Stimulated activated CD8-positive, alpha-beta memory T cell treated with anti-CD3 and anti-CD28 coated beads, Interleukin-15, amount 100 ng/mL, for 24 hours (primary cell): ENCODE measurements at regions not wholly inside any gene's neighbourhood (a gene's known extent, or its start where the extent isn't known, plus 50 kb on each side); places are given as distances from the start of the nearest gene placed in this dataset.

Source experiments
- DNase-seq: peaks from one replicate; pipeline ENCODE4 v3.0.0-alpha.2; 2020; ENCODE audit warnings: low read depth

DNA sequence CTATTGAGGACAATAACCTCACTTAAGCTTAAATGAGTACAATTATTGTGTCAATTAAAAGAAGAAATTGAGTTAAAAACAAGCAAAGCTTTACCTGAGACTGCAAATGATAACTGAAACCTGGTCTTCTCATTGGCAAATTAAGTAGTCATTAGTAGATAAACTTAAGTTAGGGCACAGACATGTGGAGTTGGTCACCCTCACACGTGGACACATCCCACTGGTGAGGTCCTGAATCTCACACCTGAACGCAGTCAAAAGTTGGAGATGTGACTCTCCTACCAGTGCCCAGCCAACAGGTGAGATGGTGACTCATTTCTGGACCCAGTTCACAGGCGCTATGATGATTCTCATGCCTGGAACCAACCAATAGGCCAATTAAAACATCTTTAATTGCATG is 311.6 kb downstream of the FOXL1 start:
- DNase-seq: no peak

DNA sequence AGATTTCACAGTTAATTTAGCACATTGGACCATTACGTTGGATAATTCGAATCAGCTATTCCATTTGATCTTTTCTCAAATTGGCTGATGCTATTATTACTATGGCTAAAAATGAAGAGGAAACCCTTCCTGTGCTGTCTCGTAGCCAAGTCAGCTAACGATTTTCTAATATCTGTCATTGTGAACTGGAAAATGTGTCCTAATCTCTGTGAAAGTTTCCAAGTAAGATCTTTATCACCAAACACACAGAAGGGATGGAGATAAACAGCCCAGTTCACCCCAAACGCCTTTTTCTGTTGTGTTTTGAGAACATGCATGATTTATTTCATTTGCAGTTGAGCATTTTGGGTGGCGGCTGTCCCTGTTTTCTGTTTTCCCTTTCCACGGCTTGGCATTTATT is 312.8 kb downstream of the FOXL1 start:
- no peak for DNase-seq

DNA sequence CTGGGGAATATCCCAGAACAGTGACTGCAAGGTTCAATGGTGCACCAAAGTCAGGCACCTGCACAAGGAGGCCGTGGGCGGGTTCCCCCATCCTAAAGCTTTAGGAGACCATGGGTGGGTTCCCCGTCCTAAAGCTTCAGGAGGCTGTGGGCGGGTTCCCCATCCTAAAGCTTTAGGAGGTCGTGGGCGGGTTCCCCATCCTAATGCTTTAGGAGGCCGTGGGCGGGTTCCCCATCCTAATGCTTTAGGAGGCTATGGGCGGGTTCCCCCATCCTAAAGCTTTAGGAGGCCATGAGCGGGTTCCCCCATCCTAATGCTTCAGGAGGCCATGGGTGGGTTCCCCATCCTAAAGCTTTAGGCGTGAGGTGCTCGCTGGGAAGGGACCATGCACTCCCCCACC is 313.3 kb downstream of the FOXL1 start:
- no peak for DNase-seq

DNA sequence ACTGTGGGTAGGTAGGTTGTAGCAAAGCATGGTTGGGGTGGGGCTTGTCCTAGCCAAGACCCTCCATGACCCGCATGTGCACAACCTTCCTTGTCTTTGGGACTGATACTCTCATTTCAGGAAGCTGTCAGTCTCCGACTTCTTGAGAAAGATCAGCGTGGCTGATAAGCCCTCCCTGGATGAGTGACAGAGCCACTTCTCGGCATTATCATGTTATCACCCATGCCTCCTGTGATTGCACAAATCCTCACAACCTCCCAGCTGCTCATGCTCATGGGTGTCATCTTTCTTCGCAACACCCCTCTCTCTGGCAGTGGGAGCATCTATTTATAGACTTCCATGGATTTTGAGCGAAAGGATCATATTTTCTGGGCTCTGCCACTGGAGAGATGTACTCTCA is 314.2 kb downstream of the FOXL1 start:
- DNase-seq: no peak

DNA sequence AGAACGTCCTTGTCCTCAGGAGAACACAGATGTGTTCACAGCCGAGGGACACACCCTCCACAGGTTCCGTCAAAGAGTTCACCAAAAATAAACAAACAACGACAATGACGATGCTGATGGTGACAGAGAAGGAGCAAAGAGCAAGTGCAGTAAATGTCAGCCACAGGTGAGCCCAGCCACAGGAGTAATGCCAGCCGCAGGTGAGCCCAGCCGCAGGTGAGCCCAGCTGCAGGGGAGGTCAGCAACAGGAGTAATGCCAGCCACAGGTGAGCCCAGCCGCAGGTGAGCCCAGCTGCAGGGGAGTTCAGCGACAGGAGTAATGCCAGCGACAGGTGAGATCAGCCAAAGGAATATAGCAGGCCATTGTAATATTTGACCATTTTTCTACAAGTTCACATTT is 315.2 kb downstream of the FOXL1 start:
- DNase-seq: no peak

DNA sequence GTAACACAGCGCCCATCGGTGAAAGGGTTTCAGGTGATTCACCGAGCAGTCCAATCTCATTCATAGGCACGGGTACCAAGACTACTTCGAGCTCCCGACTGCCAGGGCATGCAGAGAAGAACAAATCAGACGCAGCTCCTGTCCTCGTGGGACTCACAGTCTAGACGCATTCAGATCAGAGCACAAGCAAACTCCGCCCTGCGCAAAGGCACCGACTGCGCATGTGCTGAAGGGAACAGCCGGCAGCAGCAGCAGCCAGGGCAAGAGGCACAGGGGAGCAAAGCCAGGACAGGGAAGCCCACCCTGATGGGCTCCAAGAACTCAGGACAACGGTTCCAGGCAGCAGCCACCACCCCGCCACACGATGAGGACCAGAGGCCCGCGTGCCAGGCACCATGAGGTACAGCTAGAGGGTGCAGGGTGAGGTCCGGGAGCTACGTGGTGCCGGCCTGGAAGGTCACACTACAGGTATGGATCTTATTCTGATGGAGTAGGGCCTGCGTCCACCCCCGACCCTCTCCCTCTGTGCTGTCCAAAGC is 315.7 kb downstream of the FOXL1 start:
- DNase-seq: no peak

DNA sequence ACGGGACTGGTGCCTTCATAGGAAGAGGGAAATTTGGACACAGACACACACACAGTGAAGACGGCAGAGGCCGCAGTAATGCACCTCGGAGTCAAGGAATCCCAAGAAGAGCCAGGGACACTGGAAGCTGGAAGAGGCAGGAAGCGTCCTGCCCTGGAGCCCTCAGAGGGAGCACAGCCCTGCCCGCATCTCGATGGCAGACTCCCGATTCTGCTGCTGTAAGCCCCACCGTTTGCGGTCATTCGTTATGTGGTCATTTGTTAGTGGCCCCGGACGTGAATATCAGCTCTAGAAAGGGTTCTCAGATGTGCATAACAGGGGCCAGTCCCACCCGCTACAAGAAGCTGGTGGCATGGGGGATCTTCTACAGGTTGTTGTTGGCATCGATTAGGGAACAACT is 316.6 kb downstream of the FOXL1 start:
- no peak for DNase-seq

DNA sequence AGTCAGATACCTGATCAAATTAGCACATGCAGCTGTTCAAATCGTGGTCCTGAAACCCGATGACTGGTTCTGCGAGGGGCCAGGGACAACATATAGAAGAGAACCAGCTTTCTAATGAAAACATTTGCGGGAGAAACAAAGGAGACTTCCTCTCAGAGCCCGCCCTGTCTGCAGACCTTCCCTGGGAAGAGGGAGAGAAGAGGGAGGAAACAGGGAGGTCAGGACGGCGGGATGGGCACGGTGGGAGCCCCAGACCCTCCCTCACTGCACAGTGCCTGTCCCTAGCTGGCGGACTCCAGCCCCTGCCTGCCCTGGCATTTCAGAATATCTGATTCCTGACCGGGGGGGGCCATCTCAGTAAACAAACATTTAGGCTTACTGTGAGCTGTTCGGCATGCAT is 317.3 kb downstream of the FOXL1 start:
- no peak for DNase-seq

DNA sequence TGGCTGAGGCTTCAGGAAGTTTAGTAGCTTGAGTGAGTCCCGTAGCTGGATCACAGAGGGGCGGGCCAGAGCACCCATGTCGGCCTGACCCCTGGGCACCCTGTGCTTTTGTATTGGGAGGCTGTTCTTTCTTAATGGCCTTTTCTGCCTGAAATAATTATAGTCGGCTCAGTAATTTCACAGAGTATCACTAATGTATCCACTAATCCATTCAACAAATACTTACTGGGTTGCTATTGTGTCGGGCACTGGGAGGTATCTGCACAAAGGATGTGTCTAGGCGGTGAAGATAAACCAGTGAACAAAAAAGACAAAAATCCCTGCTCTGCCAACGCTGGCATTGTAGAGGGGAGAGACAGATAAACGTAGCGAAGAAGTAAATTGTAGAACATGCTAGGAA is 318.6 kb downstream of the FOXL1 start:
- DNase-seq: no peak

DNA sequence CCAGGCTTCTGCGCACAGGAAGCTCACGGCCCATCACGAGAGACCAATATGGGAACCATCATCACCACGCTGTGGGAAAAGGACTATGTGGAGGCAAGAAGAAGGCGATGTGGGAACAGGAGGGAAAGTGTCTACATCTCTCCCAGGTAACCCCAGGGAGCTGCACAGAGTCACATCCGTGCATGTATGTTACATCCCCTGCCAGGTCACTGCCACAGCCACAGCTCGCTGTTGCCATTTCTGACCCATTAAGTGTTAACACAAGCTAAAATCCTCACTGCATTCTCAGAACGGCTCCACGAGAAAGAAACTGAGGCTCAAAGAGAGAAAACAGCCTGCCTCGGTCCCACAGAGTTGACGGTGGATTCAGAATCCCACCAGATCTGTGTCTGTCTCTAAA is 319.1 kb downstream of the FOXL1 start:
- DNase-seq: no peak

DNA sequence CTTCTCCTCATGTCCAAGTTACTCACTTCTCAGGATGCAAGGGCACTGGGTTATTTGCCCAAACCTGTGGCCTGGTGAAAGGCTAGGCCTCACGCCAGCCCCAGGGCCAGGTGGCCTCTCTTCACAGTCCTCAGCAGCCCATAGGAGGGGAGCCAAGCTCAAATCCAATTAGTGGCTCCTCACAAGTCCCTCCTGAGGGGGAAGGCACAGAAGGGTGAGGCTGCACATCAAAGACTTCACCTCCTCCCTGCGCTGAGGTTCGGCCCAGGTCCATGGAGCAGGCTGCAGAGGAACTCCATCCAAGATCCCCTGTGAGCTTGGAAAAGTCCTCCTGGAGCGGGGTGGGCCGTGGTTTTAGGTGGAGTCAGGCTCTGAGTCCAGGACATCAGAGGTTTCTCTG is 320.0 kb downstream of the FOXL1 start:
- no peak for DNase-seq

DNA sequence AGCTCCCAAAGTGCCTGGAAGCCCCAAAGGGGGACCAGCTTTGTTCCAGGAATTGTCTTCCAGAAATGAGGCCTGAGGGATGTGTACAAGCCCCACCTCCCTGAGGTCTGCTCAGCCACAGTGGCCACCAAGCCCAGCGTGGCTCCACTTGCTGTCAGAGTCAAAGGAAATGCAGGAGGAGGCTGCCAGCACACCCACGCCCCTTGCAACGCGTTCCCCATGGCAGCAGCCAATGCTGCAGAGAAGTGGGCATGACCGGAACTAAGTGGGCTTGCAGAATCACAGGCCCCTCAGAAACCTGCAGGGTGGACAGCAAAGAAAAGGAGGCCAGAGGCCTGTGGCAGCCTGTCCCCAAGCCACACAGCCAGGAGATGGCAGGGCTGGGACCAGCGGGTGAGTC is 320.8 kb downstream of the FOXL1 start:
- DNase-seq: no peak

DNA sequence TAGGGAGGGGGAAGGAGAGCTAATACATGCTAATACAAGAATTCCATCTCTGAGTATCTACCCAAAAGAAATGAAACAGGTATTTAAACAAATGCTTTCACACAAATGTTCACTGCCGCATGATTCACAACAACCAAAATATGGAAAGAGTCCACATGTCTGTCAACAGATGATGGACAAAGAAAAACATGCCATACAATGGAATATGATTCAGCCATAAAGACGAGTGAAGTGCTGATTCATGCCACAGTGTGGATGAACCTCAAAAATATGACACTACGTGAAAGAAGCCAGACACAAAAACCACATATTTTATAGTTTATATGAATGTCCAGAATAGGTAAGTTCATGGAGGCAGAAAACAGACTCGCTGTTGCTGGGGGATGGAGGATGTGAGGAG is 321.4 kb downstream of the FOXL1 start:
- no peak for DNase-seq

DNA sequence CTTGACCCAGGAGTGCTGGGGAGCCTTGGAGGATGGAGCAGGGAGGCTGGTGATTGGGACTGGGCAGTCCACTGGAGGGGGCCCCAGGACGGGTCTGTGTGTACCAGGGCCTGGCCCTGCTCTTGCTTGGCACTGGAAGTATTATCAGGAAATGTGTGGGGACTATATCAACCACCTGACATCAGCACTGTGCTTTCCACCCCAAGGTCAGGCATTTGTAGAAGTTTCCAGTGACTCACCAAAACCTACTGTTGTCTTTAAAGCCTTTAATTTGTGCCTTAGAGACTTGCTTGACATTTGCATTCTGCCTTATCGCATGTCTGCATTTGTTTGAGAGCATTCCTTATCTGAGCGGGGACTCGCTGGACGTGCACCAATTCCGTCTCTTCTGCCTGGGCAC is 323.1 kb downstream of the FOXL1 start:
- DNase-seq: no peak

DNA sequence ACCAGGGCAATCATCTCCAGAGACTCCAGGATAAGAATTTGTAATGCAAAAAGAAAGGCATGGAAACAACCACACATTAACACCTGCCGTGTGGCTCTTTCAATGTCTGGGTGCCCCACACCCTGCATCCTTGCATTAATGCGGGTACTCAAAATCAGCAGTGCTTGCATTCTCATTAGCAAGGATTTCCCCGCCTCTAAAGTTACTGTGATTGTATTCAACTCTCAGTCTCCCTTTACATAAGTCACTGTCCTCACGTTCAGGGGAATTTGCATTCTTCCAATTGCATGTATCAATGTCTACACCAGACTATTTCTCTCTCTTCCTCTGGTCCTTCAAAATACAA is 324.3 kb downstream of the FOXL1 start:
- no peak for DNase-seq

DNA sequence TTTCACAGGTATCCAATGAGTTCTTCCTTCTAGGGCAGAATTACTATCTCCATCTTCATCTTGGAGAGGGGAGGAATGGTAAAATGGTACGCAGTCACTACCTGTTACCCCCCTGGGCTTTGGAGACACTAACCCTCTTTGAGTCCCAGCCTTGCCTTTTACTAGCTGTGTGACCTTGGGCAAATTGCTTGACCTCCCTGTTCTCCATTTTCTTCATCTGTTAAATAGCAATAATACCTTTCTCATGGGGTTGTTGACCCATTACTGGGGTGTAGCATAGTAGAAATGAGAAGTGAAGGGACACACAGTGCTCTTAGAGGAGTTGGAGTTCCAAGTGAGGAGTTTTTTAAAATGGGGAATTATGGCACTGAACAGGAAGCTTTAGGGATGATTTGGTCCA is 324.7 kb downstream of the FOXL1 start:
- DNase-seq: no peak

DNA sequence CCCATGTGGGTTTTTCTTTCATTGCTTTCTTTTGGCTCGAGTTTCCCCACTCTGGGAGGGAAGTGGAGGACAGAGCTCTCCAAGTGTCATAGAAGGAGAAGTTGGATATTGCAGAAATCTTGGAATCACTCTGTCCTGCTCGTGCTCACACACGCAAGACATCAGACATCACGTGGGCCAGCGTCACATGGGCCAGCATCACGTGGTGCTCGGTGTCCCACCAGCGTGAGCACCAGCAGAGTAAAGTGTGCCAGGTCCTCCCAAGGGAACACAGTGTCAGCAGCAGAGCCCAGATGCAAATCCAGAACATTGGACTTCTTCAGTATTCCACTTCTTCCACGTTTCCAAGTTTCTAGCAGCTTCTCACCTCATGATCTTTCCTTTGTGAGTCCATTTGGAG is 327.0 kb downstream of the FOXL1 start:
- DNase-seq: no peak

DNA sequence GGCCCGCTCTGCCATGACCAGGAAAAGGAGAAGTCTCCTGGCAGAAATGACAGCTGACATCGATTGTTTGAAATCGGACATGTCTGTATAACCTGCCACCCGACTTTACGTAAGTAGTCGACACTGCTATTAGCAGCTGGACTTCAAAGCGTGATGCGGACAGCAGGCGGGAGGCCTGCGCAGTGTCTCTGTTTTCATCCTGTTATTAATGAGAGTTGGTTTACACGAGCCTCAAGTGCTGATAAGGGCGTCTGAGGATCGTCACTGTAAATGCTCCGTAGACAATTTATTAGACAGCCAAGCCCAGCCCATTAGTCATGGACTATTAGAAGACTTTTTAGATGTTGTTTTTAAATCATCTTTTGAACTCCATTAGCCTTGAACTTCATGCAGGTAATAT is 328.3 kb downstream of the FOXL1 start:
- no peak for DNase-seq

DNA sequence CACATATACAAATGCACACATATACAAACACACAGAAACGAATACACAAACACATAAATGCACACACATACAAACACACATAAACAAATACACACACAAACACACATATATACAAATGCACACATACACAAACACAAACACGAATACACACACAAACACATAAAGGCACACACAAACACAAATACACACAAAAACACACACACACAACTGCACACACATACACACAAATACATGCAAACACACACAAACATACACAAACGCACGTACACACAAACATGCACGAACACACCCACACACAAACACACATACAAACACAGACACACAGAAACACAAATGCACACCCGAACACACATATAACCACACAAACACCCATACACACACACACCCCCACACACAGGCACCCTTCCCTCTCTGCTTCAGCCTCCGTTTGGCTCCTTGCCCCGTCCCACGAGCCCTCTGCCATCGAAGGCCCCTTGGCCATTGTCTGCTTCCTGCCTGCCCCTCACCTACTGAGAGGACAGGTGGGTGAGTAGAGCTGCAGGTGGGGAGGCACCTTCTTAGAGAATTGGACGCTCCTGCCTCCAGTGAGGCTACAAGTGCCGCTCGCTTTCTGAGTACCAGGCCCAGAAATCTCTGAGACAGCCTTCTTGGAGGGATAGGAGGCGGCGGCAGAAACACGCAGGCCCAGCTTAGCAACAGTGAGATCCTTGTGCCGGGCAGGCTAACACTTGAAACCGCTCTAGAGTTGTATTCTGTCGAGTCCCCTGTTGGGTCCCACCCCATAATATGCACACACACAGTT is 331.2 kb downstream of the FOXL1 start:
- DNase-seq: no peak

DNA sequence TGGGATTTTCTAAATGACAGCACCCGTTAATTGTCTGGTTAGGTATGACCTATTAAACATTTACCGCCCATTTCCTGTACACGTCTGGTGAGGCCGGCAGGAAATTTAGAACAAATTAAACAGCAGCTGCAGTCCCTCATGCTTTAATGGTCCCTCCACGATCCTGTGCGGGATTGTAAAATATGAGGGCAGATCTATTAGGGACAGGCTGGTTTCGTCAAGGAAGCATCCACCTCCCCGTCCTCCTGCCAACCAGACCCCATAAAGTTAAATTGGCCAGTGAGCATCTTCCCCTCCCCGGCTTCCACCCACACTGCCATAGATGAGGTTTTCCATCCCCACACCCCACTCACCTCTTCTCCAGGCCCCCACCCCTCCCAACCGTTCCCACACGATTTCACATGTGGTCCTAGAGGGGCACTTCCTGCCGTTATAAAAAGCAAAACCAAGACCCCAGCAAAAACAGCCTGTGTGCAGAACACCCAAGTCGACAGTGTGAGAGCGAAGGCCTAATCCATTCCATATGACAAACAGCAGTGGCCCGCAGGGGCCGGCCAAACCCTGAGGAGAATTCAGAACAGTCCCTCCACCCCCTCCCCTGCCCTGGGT is 331.9 kb downstream of the FOXL1 start:
- DNase-seq: no peak

DNA sequence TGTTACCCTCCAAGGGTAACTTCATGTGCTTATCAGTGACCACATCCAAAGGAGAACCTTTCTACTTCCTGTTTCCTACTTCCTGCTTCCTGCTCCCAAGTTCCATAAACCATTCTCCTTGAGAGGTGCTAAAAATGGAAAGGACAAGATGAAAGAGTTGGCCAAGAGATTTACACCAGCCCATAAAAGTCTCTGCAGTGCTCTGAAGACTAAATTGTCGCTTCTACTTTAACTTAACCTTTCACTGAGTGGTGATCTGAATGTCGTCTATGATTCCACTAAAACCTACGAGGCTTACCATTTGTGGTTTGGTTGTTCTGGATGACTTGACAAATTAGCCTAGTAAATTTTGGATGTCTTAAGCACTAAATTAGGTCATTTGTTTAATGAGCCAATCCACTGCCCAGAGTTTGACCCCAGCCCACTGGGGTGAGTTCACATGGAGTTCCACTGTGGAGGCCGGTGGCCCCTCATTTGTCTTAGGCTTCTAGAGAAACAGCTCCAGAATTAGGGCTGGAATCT is 333.1 kb downstream of the FOXL1 start:
- no peak for DNase-seq

DNA sequence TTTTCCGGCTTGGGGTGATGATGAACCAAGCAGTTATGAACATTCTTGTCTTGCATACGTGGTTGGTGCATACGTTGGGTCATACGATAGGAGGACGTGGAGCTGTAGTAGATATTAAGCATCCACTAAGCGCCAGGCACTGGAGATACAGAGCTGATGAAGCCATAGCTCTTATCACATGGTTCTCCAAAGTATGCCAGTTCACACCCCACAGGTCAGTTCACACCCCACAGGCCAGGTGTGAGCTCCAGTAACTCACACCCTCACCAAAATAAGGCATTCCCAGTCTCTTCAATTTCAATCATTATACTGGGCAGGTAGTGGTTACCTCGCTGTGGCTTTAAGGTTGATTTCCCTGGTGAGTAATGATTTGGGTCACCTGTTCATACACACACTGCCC is 335.5 kb downstream of the FOXL1 start:
- DNase-seq: no peak

DNA sequence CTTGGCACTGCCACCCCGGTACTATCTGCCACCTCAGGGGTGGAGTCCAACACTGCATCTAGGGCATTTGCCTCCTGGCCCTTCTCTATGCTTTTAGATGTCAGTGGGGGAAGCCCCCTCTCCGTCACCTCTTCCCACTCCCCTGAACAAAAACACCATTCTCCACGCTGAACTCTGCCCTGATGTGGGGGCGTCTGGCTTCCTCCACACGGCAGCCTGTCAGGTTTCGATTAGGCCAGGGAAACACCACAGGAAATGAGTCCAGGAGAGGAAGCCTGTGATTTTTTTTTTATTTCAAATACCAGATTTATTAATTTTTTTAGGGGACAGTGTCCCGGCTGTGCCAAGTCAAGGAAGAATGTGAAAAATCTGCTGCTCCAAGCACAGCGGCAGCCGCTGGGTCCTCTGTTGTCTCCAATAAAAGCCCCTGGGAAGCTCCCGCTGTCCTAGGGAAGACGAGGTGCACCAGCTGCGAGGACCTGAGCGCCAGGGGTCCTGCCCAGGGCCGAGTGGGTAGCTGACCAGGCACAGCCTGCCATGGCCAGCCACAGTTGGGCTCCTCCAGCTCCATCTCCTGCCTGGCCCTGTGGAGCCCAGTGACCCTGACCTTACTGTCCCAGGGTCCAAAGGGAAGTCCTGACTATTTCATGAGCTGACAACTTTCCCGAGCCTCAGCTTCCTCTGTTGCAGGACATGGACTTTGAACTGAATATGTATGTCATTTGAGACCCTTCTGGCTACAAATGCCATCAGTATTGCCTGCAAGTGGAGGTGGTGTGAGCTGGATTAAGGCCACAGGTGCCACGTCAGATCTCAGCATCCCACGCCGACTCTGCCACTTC is 336.7 kb downstream of the FOXL1 start:
- no peak for DNase-seq
